GM19238 (cell line): ENCODE measurements at regions not wholly inside any gene's neighbourhood (a gene's known extent, or its start where the extent isn't known, plus 50 kb on each side); places are given as distances from the start of the nearest gene placed in this dataset.

ENCODE experiments used
- DNase-seq: peaks from one replicate; pipeline ENCODE4 v3.0.0; 2011; ENCODE audit warnings: low spot score; ENCODE audit not compliant: insufficient read length

DNA sequence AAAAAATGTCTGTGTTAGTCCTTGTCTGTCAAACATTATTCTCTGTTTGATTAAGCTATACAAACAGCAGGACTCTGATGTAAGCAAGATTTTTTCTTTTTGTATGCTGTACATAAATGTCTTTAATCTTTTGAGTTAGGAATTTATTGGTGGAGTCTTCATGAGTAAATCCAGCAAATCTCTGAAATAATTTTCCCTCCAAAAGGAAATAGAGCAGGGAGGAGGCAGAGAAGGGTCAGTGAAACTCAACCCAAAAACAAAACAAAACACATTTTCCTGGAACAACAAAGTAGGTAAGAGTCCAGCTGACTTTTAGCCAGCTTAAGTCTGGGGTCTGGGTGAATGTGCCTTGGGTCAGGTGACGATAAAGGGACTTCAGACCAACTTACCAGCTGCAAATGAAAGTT lies 113.7 kb downstream of the FOXA2 start:
- no peak for DNase-seq

- DNase-seq, result no peak
These were observed 117.8 kb downstream of the FOXA2 start for GRCh38 chr20:22466447-22467171.

GRCh38 chr20:22465622-22466446 lies 118.5 kb downstream of the FOXA2 start:
- DNase-seq, result no peak

DNA sequence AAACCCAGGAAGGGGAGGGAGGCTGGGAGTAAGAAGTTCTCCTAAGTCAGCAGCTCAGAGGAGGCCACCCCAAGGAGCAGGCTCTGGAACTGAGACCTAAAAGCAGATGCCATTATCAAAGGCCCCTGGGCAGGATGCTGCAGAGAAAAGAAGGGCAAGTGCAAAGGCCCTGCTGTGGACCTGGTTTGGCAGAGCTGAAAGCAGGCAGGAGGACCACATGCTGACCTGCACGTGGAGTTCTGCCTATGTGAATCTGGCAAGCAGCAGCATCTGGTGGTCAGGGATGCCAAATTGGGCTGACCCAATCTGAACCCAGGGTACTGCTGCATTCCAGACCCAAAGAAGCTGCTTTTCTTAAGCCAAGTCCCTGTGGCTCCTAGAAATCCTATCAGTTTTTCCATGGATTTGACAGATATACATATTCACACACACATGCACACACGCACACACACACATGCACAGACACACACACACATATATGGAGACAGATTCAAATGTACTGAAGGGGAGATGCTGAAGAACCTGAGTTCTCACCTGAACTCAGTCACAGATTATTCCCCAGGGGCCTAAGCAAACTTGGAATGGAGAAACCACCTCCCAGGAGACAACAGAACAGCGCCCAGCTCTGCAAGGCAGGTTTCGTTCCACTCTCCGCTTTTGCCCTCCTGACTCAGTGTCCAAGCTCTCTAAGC lies 119.9 kb downstream of the FOXA2 start:
- DNase-seq, result no peak

- DNase-seq, result no peak
These were observed 121.1 kb downstream of the FOXA2 start for GRCh38 chr20:22462975-22463914.

DNA sequence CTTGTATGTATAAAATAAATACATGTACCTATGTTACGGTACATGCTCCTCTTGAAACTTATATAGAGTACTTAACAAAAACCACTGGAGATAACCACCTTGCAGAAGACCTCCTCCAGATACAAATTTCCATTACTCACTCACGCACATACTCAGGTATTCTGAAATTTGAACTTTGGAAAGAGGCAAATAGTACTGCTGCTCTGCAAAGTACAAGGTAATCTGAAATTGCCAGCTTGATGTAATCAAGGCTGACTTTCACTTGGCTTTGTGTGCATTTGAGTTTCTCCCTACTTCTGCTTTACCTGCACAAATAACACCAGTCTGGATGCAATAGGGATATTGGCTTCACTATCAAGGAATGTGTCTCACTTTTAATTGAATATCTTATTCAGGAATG lies 123.6 kb downstream of the FOXA2 start:
- DNase-seq, result no peak

- DNase-seq, result no peak
These were observed 124.1 kb downstream of the FOXA2 start for GRCh38 chr20:22460231-22460630.

DNA sequence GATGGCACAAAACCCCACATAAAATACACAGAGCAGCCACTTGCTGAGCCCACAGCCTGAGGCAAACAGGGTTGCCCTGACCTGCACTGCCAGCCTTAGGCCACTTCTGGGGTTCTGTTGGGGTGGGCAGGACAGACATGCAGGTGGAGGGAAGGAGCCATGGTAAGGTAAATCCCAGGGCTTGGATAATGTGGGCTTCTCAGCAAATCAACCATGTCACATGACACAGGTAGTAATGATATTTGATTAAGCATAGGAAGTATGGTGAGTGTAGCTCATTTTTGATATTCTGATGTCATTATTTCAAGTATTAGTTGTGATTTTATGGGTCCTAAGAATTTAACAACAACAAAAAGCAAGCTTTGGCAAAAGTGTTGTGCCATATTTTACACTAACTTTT lies 124.6 kb downstream of the FOXA2 start:
- DNase-seq, result no peak

GRCh38 chr20:22456109-22456508 lies 128.3 kb downstream of the FOXA2 start:
- DNase-seq, result no peak

DNA sequence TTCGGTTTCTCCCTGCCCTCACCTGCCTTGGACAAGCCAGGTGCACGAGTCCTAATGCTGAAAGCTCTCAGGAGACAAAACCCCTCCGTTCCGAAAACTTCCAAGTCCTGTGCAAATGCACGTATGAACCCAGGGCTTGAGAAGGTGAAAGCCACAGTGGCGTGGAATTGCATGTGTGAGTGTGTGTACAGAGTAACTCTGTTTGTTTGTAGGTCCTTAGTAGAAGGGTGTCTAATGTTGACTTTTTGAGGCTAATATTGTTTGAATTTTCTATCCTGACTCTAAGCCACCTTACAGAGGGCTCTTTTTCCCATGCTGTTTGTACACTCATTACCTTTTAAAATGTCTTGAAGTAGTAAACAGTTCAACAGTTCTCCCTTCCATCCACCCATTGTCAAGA lies 129.1 kb downstream of the FOXA2 start:
- DNase-seq, result no peak

GRCh38 chr20:22453244-22454080 lies 130.9 kb downstream of the FOXA2 start:
- DNase-seq, result no peak

- DNase-seq, result no peak
These were observed 131.8 kb downstream of the FOXA2 start for GRCh38 chr20:22452442-22453011.

DNA sequence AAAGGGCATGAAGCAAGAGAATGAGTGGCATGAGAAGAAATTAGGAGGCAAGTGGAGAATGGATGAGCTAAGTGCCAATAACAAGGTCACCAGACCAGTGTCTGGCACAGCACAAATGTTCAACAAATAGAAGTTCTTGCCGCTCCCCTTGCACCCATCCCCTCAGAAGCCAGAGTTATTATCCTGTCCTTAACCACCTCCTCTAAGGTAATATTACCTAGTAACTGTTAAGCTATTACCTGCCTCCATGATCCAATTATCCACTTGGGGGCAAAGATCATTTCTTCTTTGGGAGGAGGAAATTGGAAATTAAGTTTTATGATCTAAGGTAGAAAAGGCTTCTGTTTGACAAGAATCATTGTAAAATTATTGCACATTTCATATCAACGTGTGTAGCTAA lies 133.8 kb downstream of the FOXA2 start:
- DNase-seq, result no peak

DNA sequence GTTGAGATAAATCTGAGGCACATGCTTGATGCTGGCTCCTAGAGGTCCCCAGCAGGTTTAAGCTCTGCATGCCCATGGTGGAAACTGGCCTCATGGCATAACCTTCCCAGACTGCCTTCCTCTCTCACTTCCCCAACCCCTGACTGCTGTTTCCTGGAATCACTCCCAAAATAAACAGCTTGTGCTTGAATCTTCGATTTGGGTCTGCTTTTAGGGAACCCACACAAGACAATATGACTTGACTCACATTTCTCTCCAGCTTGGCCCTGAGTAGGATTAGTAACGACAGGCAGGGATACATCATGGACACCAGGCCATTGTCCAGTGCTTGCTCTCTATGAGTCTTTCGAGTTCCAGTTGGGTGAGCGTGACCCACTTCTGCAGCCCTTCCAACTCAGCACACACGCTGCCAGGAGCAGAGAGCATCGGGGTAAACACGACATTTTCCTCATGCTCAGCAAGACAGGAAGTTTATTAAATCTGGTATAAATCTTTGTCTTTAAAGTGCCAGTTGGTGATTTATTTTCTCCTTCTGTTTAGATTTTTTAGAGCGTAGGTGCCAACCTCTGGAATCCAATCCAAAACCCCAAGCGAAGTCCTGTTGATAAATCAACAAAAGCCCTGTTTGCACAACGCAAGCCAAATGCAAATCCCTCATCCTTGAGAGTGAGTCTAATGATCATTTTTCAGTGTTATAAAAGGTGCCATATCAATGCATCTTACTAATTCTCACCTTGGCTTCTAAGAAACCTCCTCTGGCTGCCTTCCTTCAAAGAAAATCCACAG lies 135.0 kb downstream of the FOXA2 start:
- no peak for DNase-seq

- DNase-seq, result no peak
These were observed 137.0 kb downstream of the FOXA2 start for GRCh38 chr20:22447447-22447778.

- DNase-seq, result no peak
These were observed 137.5 kb downstream of the FOXA2 start for GRCh38 chr20:22446613-22447446.

GRCh38 chr20:22442318-22442717 lies 142.1 kb downstream of the FOXA2 start:
- no peak for DNase-seq

DNA sequence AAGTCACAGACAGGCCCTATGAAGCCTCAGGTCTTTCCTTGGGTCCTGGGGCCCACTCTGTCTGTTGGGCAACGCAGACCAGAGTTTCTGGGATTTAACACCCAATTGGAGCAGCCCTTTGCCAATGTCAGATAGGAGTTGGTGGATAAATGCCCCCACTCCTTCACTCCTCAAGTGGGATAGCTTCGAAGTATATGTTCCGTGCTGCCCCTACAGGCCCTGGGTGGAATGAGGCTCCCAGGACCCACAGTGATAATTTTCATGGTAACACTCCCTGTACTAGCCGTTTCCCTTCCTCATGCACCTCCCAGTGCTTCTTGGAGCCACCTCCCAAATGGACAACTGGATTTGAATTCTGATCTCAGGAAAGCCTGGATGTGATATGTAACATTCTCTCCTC lies 145.4 kb downstream of the FOXA2 start:
- DNase-seq, result no peak
